GM23338 (cell line): ENCODE measurements at regions not wholly inside any gene's neighbourhood (a gene's known extent, or its start where the extent isn't known, plus 50 kb on each side); places are given as distances from the start of the nearest gene placed in this dataset.

Source experiments
- ATAC-seq: fragments of 200-7000 bp; cut with Tn5 transposase; 3 replicates; pipeline ENCODE4 v1.9.1; 2020
- DNase-seq: peaks from one replicate; pipeline ENCODE4 v3.0.0-alpha.2; 2015; ENCODE audit warnings: low spot score
- H2AFZ ChIP-seq: fragments of 200-600 bp; sonication (generic); 2 replicates; pipeline ENCODE4 v1.8.0; 2016; ENCODE audit warnings: antibody characterized with exemption, mild to moderate bottlenecking, moderate library complexity
- H3F3A ChIP-seq: fragments of 200-600 bp; sonication (generic); replicated peaks from 2 replicates; pipeline ENCODE4 v1.8.0; 2017; ENCODE audit warnings: antibody characterized with exemption, mixed run types, low read depth
- H3K27ac ChIP-seq: fragments of 200-600 bp; sonication (generic); 2 replicates; pipeline ENCODE4 v1.6.1; 2016; ENCODE audit warnings: low read depth
- H3K27me3 ChIP-seq: fragments of 200-600 bp; sonication (generic); 2 replicates; pipeline ENCODE4 v1.8.0; 2016; ENCODE audit warnings: mild to moderate bottlenecking, mixed run types, moderate library complexity; ENCODE audit not compliant: insufficient read depth
- H3K36me3 ChIP-seq: fragments of 200-600 bp; sonication (generic); 2 replicates; pipeline ENCODE4 v1.8.0; 2016; ENCODE audit warnings: mild to moderate bottlenecking; ENCODE audit not compliant: insufficient read depth
- H3K4me1 ChIP-seq: fragments of 200-600 bp; sonication (generic); 2 replicates; pipeline ENCODE4 v1.8.0; 2016; ENCODE audit warnings: mild to moderate bottlenecking, moderate library complexity; ENCODE audit not compliant: insufficient read depth
- H3K4me2 ChIP-seq: fragments of 200-600 bp; sonication (generic); 2 replicates; pipeline ENCODE4 v1.7.1; 2017; ENCODE audit warnings: mixed run types
- H3K4me3 ChIP-seq: fragments of 200-600 bp; sonication (generic); 2 replicates; pipeline ENCODE4 v1.6.1; 2016; ENCODE audit warnings: mixed run types
- H3K79me2 ChIP-seq: fragments of 200-600 bp; sonication (generic); replicated peaks from 2 replicates; pipeline ENCODE4 v1.8.0; 2017; ENCODE audit warnings: mild to moderate bottlenecking; ENCODE audit not compliant: insufficient read depth
- H3K9me2 ChIP-seq: fragments of 200-600 bp; sonication (generic); 2 replicates; pipeline ENCODE4 v1.8.0; 2017; ENCODE audit not compliant: insufficient read depth
- H4K20me1 ChIP-seq: fragments of 200-600 bp; sonication (generic); replicated peaks from 2 replicates; pipeline ENCODE4 v1.8.0; 2017; ENCODE audit warnings: mild to moderate bottlenecking; ENCODE audit not compliant: insufficient read depth
- H3K27ac Mint-ChIP-seq: 2 replicates; pipeline ENCODE4 v1.8.0; 2020; ENCODE audit warnings: inconsistent platforms, mild to moderate bottlenecking, moderate library complexity, mixed read lengths
- H3K27me3 Mint-ChIP-seq: 3 replicates; pipeline ENCODE4 v1.8.0; 2022; ENCODE audit warnings: low read depth, mild to moderate bottlenecking, moderate library complexity, mixed read lengths, inconsistent platforms; ENCODE audit not compliant: insufficient read depth, poor library complexity
- H3K36me3 Mint-ChIP-seq: 3 replicates; pipeline ENCODE4 v1.8.0; 2021; ENCODE audit warnings: low read depth, mild to moderate bottlenecking, inconsistent platforms, moderate library complexity, mixed read lengths
- H3K4me1 Mint-ChIP-seq: 3 replicates; pipeline ENCODE4 v1.8.0; 2020; ENCODE audit warnings: mild to moderate bottlenecking, inconsistent platforms, mixed read lengths
- H3K4me3 Mint-ChIP-seq: 3 replicates; pipeline ENCODE4 v1.8.0; 2021; ENCODE audit warnings: moderate library complexity, mild to moderate bottlenecking, inconsistent platforms, mixed read lengths
- H3K9me3 Mint-ChIP-seq: 3 replicates; pipeline ENCODE4 v1.8.0; 2020; ENCODE audit warnings: moderate library complexity, mild to moderate bottlenecking, inconsistent platforms, mixed read lengths
- CREB1 ChIP-seq: fragments of 250-450 bp; sonication (Bioruptor Pico); IDR thresholded peaks from 2 replicates; pipeline ENCODE4 v1.5.0; 2020; ENCODE audit warnings: low read depth, mild to moderate bottlenecking, moderate library complexity
- EZH2 ChIP-seq: fragments of 200-600 bp; sonication (generic); IDR thresholded peaks from one replicate; pipeline ENCODE4 v1.8.0; 2017; ENCODE audit warnings: antibody characterized with exemption, mild to moderate bottlenecking, low read depth; ENCODE audit not compliant: unreplicated experiment
- EZH2phosphoT487 ChIP-seq: fragments of 200-600 bp; sonication (generic); IDR thresholded peaks from one replicate; pipeline ENCODE4 v1.8.1; 2018; ENCODE audit warnings: antibody characterized with exemption; ENCODE audit not compliant: unreplicated experiment
- JUNB ChIP-seq: IDR thresholded peaks from one replicate; pipeline ENCODE4 v1.6.1; 2016; ENCODE audit warnings: antibody characterized with exemption; ENCODE audit not compliant: unreplicated experiment
- NANOG ChIP-seq: IDR thresholded peaks from 2 replicates; pipeline ENCODE4 v1.6.1; 2016; ENCODE audit warnings: antibody characterized with exemption, borderline replicate concordance
- POLR2AphosphoS5 ChIP-seq: IDR thresholded peaks from 2 replicates; pipeline ENCODE4 v1.6.1; 2016; ENCODE audit warnings: antibody characterized with exemption, low read depth
- REST ChIP-seq: IDR thresholded peaks from one replicate; pipeline ENCODE4 v1.6.1; 2018; ENCODE audit warnings: antibody characterized with exemption; ENCODE audit not compliant: unreplicated experiment
- STAT1 ChIP-seq: IDR thresholded peaks from one replicate; pipeline ENCODE4 v1.6.1; 2016; ENCODE audit warnings: antibody characterized with exemption; ENCODE audit not compliant: unreplicated experiment
- ZNF114 ChIP-seq: fragments of 250-450 bp; sonication (Bioruptor Pico); IDR thresholded peaks from 2 replicates; pipeline ENCODE4 v1.5.0; 2020; ENCODE audit warnings: mild to moderate bottlenecking, moderate library complexity
- ZNF331 ChIP-seq: fragments of 250-450 bp; sonication (Bioruptor Pico); IDR thresholded peaks from 2 replicates; pipeline ENCODE4 v1.5.0; 2020; ENCODE audit warnings: low read depth, mild to moderate bottlenecking, moderate library complexity
- TF ChIP-seq, protein P1 (sequence below): fragments of 250-450 bp; sonication (Bioruptor Pico); IDR thresholded peaks from 2 replicates; pipeline ENCODE4 v1.5.0; 2020; ENCODE audit warnings: mild to moderate bottlenecking, moderate library complexity
- TF ChIP-seq, protein P2 (sequence below), 2 experiments: fragments of 200-600 bp in 1 of 2; sonication (generic) in 1 of 2; conservative IDR thresholded peaks; 2 replicates each; pipeline versions ENCODE4 v1.5.1 to v1.6.1; 2016 to 2017; ENCODE audit warnings: antibody characterized with exemption in 2 of 2, low read depth in 2 of 2, mild to moderate bottlenecking in 2 of 2, moderate library complexity in 1 of 2
- TF ChIP-seq, protein P3 (sequence below): IDR thresholded peaks from 2 replicates; pipeline ENCODE4 v1.6.1; 2016; ENCODE audit warnings: antibody characterized with exemption

DNA sequence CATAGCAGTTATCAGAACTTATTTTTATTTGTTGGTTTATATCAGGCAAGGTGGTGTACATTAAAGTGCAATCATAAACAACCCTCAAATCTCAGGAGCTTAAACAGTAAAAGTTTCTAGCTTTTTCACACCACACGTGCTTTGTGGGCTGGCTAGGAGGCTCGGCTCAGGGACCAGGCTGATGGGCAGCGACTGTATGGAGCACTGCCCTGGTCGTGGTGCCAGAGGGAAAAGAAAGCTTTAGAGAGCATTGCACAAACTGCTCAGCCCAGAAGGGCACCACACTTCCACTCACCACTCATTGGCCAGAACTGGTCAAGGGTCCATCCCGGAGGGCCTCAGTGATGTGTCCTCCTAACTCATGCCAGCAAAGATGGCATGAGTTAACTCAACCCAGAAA lies 123.2 kb downstream of the AQP9 start:
- no peaks in the 10 kb centered on the region for H3K27me3 ChIP-seq
- no peaks in the 10 kb centered on the region for H4K20me1 ChIP-seq
- no peaks in the 10 kb centered on the region for H3F3A ChIP-seq
- H3K4me2 ChIP-seq: no peak overlapping the region
- Mint-ChIP-seq H3K4me1 (peaks cover 17% of the 10 kb centered on the region), H3K9me3 (peaks cover 4% of the 10 kb centered on the region; the same call in 2 of the 3 replicates), H3K36me3 (no peaks in the 10 kb centered on the region), H3K27me3 (no peaks in the 10 kb centered on the region), H3K4me3 (no peak overlapping the region), H3K27ac (no peak overlapping the region)
- H3K9me2 ChIP-seq: no peaks in the 10 kb centered on the region; the same call in 1 of the 2 replicates
- no peak for TF ChIP-seq JUNB
- TF ChIP-seq ZNF114 (CRISPR knock-in tag): no peak
- TF ChIP-seq, protein P1, sequence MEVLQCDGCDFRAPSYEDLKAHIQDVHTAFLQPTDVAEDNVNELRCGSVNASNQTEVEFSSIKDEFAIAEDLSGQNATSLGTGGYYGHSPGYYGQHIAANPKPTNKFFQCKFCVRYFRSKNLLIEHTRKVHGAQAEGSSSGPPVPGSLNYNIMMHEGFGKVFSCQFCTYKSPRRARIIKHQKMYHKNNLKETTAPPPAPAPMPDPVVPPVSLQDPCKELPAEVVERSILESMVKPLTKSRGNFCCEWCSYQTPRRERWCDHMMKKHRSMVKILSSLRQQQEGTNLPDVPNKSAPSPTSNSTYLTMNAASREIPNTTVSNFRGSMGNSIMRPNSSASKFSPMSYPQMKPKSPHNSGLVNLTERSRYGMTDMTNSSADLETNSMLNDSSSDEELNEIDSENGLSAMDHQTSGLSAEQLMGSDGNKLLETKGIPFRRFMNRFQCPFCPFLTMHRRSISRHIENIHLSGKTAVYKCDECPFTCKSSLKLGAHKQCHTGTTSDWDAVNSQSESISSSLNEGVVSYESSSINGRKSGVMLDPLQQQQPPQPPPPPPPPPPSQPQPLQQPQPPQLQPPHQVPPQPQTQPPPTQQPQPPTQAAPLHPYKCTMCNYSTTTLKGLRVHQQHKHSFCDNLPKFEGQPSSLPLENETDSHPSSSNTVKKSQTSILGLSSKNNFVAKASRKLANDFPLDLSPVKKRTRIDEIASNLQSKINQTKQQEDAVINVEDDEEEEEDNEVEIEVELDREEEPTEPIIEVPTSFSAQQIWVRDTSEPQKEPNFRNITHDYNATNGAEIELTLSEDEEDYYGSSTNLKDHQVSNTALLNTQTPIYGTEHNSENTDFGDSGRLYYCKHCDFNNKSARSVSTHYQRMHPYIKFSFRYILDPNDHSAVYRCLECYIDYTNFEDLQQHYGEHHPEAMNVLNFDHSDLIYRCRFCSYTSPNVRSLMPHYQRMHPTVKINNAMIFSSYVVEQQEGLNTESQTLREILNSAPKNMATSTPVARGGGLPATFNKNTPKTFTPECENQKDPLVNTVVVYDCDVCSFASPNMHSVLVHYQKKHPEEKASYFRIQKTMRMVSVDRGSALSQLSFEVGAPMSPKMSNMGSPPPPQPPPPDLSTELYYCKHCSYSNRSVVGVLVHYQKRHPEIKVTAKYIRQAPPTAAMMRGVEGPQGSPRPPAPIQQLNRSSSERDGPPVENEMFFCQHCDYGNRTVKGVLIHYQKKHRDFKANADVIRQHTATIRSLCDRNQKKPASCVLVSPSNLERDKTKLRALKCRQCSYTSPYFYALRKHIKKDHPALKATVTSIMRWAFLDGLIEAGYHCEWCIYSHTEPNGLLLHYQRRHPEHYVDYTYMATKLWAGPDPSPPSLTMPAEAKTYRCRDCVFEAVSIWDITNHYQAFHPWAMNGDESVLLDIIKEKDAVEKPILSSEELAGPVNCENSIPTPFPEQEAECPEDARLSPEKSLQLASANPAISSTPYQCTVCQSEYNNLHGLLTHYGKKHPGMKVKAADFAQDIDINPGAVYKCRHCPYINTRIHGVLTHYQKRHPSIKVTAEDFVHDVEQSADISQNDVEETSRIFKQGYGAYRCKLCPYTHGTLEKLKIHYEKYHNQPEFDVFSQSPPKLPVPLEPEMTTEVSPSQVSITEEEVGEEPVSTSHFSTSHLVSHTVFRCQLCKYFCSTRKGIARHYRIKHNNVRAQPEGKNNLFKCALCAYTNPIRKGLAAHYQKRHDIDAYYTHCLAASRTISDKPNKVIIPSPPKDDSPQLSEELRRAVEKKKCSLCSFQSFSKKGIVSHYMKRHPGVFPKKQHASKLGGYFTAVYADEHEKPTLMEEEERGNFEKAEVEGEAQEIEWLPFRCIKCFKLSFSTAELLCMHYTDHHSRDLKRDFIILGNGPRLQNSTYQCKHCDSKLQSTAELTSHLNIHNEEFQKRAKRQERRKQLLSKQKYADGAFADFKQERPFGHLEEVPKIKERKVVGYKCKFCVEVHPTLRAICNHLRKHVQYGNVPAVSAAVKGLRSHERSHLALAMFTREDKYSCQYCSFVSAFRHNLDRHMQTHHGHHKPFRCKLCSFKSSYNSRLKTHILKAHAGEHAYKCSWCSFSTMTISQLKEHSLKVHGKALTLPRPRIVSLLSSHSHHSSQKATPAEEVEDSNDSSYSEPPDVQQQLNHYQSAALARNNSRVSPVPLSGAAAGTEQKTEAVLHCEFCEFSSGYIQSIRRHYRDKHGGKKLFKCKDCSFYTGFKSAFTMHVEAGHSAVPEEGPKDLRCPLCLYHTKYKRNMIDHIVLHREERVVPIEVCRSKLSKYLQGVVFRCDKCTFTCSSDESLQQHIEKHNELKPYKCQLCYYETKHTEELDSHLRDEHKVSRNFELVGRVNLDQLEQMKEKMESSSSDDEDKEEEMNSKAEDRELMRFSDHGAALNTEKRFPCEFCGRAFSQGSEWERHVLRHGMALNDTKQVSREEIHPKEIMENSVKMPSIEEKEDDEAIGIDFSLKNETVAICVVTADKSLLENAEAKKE (CRISPR knock-in tag): no peak
- no peak for TF ChIP-seq REST
- no peak for TF ChIP-seq ZNF331
- TF ChIP-seq STAT1: no peak
- TF ChIP-seq, protein P2, sequence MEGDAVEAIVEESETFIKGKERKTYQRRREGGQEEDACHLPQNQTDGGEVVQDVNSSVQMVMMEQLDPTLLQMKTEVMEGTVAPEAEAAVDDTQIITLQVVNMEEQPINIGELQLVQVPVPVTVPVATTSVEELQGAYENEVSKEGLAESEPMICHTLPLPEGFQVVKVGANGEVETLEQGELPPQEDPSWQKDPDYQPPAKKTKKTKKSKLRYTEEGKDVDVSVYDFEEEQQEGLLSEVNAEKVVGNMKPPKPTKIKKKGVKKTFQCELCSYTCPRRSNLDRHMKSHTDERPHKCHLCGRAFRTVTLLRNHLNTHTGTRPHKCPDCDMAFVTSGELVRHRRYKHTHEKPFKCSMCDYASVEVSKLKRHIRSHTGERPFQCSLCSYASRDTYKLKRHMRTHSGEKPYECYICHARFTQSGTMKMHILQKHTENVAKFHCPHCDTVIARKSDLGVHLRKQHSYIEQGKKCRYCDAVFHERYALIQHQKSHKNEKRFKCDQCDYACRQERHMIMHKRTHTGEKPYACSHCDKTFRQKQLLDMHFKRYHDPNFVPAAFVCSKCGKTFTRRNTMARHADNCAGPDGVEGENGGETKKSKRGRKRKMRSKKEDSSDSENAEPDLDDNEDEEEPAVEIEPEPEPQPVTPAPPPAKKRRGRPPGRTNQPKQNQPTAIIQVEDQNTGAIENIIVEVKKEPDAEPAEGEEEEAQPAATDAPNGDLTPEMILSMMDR (conservative IDR thresholded peaks at IDR 0.05; ENCODE audit: low read depth in 2 of 2): no peak
- no peak for TF ChIP-seq NANOG
- no peak for TF ChIP-seq CREB1 (CRISPR knock-in tag)
- no peak for TF ChIP-seq POLR2AphosphoS5
- no peak for TF ChIP-seq EZH2
- TF ChIP-seq, protein P3, sequence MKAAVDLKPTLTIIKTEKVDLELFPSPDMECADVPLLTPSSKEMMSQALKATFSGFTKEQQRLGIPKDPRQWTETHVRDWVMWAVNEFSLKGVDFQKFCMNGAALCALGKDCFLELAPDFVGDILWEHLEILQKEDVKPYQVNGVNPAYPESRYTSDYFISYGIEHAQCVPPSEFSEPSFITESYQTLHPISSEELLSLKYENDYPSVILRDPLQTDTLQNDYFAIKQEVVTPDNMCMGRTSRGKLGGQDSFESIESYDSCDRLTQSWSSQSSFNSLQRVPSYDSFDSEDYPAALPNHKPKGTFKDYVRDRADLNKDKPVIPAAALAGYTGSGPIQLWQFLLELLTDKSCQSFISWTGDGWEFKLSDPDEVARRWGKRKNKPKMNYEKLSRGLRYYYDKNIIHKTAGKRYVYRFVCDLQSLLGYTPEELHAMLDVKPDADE: no peak
- no peak for TF ChIP-seq EZH2phosphoT487
- H3K27ac ChIP-seq: no peak overlapping the region
- no peaks in the 10 kb centered on the region for H3K79me2 ChIP-seq
- ATAC-seq (no peak), DNase-seq (no peak)
- H3K4me3 ChIP-seq: no peak overlapping the region
- no peak overlapping the region; the same call in 1 of the 2 replicates for H2AFZ ChIP-seq
- H3K4me1 ChIP-seq: peaks cover 15% of the 10 kb centered on the region
- H3K36me3 ChIP-seq: no peaks in the 10 kb centered on the region
